22Rv1 (cell line): ENCODE measurements at regions not wholly inside any gene's neighbourhood (a gene's known extent, or its start where the extent isn't known, plus 50 kb on each side); places are given as distances from the start of the nearest gene placed in this dataset.

Source experiments
- CTCF ChIP-seq: fragments of 450-650 bp; IDR thresholded peaks from 2 replicates; pipeline ENCODE4 v1.5.1; 2017; ENCODE audit warnings: mild to moderate bottlenecking
- ZFX ChIP-seq: fragments of 450-650 bp; IDR thresholded peaks from 2 replicates; pipeline ENCODE4 v1.6.1; 2017; ENCODE audit warnings: antibody characterized with exemption, borderline replicate concordance

GRCh38 chr16:86010680-86011141 lies 111.7 kb downstream of the IRF8 start:
- no peak for TF ChIP-seq CTCF
- TF ChIP-seq ZFX: no peak
